Skeletal muscle cell (primary cell): ENCODE measurements at regions not wholly inside any gene's neighbourhood (a gene's known extent, or its start where the extent isn't known, plus 50 kb on each side); places are given as distances from the start of the nearest gene placed in this dataset.

Experiments
- DNase-seq: peaks from one replicate; pipeline ENCODE4 v3.0.0-alpha.2; 2010; ENCODE audit warnings: low read depth
- H3K4me3 ChIP-seq: 2 replicates; pipeline ENCODE4 v1.5.1; 2011; ENCODE audit warnings: low read depth, mild to moderate bottlenecking, control low read depth, low read length, moderate library complexity

- no peak overlapping the region for H3K4me3 ChIP-seq
- DNase-seq: no peak
Measured at GRCh38 chrX:121102101-121102500, 54.7 kb downstream of the GLUD2 start.

GRCh38 chrX:121103381-121103780 is 56.0 kb downstream of the GLUD2 start:
- peak; percentile 20 for DNase-seq
- no peak overlapping the region for H3K4me3 ChIP-seq

- no peak for DNase-seq
- no peak overlapping the region for H3K4me3 ChIP-seq
Measured at GRCh38 chrX:121106484-121107235, 59.2 kb downstream of the GLUD2 start.

- no peak overlapping the region for H3K4me3 ChIP-seq
- no peak for DNase-seq
Measured at GRCh38 chrX:121109986-121110385, 62.6 kb downstream of the GLUD2 start.

GRCh38 chrX:121110536-121110935 is 63.1 kb downstream of the GLUD2 start:
- no peak overlapping the region for H3K4me3 ChIP-seq
- no peak for DNase-seq

- DNase-seq: no peak
- no peak overlapping the region for H3K4me3 ChIP-seq
Measured at GRCh38 chrX:121114691-121115090, 67.3 kb downstream of the GLUD2 start.

GRCh38 chrX:121120690-121121605 is 73.5 kb downstream of the GLUD2 start:
- no peak for DNase-seq
- H3K4me3 ChIP-seq: no peak overlapping the region

- H3K4me3 ChIP-seq: no peak overlapping the region
- no peak for DNase-seq
Measured at GRCh38 chrX:121122332-121122731, 74.9 kb downstream of the GLUD2 start.

GRCh38 chrX:121128925-121129877 is 81.8 kb downstream of the GLUD2 start:
- no peak overlapping the region for H3K4me3 ChIP-seq
- DNase-seq: no peak

- no peak for DNase-seq
- H3K4me3 ChIP-seq: no peak overlapping the region
Measured at GRCh38 chrX:121132675-121133074, 85.3 kb downstream of the GLUD2 start.

GRCh38 chrX:121135488-121136207 is 88.2 kb downstream of the GLUD2 start:
- DNase-seq: no peak
- no peak overlapping the region for H3K4me3 ChIP-seq

GRCh38 chrX:121146059-121146628 is 98.7 kb downstream of the GLUD2 start:
- DNase-seq: no peak
- H3K4me3 ChIP-seq: no peak overlapping the region

GRCh38 chrX:121150217-121150616 is 102.8 kb downstream of the GLUD2 start:
- no peak overlapping the region for H3K4me3 ChIP-seq
- no peak for DNase-seq

- no peak overlapping the region for H3K4me3 ChIP-seq
- no peak for DNase-seq
Measured at GRCh38 chrX:121151293-121151692, 103.9 kb downstream of the GLUD2 start.

GRCh38 chrX:121154858-121155404 is 107.5 kb downstream of the GLUD2 start:
- DNase-seq: no peak
- no peak overlapping the region for H3K4me3 ChIP-seq

- H3K4me3 ChIP-seq: no peak overlapping the region
- DNase-seq: peak; percentile 21
Measured at GRCh38 chrX:121160987-121161386, 113.6 kb downstream of the GLUD2 start.

- H3K4me3 ChIP-seq: no peak overlapping the region
- DNase-seq: no peak
Measured at GRCh38 chrX:121161501-121161933, 114.1 kb downstream of the GLUD2 start.

GRCh38 chrX:121163443-121163842 is 116.0 kb downstream of the GLUD2 start:
- DNase-seq: no peak
- no peak overlapping the region for H3K4me3 ChIP-seq
